ENCODE measurements at regions not wholly inside any gene's neighbourhood (a gene's known extent, or its start where the extent isn't known, plus 50 kb on each side); places are given as distances from the start of the nearest gene placed in this dataset.

DNA sequence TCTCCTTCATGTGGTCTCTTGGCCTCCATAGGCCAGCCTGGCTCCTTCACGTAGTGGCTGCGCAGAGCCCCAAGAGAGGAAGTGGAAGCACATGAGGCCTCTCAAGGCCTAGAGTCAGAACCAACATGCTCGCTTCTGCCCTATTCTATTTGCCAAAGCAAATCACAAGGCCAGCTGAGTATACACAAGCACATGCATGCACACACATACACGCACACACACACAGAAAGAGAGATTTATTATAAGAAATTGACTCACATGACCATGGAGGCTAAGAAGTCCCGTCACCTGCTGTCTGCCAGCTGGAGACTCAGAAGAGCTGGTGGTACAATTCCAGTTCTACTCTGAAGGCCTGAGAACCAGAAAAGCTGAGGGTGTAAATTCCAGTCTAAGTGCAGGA, 64.3 kb upstream of the NRP1 start:
- 93 to 96% methylated on average over 5 of the region's 5 CpGs for WGBS, 2 donors
- H3K36me3 ChIP-seq (ENCODE audit: low read depth, missing control alignments) = no peaks in the 10 kb centered on the region
- no peaks in the 10 kb centered on the region for H3K4me1 ChIP-seq
- intact Hi-C loops (cut with DNase I; ENCODE audit: low total_unique reads) = no loop called here
- H3K9me3 ChIP-seq = no peaks in the 10 kb centered on the region
- H3K4me3 ChIP-seq = no peak overlapping the region
- no peak overlapping the region for H3K27ac ChIP-seq
- TF ChIP-seq CTCF (IDR thresholded peaks at IDR 0.05) (no peak), POLR2A (IDR thresholded peaks at IDR 0.05) (no peak)
- no peak for DNase-seq
- H3K27me3 ChIP-seq = no peaks in the 10 kb centered on the region

DNA sequence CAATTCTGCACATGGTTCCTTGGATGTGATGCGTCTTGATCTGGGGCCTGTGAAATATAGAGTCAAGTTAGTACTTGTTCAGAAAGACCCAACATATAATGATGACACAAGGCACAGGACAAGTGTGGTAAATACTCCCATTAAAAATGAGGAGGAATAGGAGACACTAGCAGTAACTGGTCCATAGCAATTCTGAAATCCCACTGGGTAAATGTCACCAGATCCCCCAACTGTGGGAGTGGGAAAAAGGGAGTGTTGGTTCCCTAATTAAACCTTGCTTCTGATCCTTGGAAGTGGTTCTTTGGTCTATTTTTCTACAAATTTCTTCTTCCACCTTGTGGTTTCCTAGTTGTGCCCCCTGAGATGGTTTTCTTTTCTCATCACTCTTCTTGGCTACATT, 62.5 kb upstream of the NRP1 start:
- intact Hi-C loops (cut with DNase I; ENCODE audit: low total_unique reads) = no loop called here
- no peaks in the 10 kb centered on the region for H3K4me1 ChIP-seq
- H3K9me3 ChIP-seq = no peaks in the 10 kb centered on the region
- DNase-seq = no peak
- TF ChIP-seq POLR2A (IDR thresholded peaks at IDR 0.05) (no peak), CTCF (IDR thresholded peaks at IDR 0.05) (no peak)
- no peak overlapping the region for H3K27ac ChIP-seq
- no peak overlapping the region for H3K4me3 ChIP-seq
- H3K36me3 ChIP-seq (ENCODE audit: low read depth, missing control alignments) = no peaks in the 10 kb centered on the region
- no peaks in the 10 kb centered on the region for H3K27me3 ChIP-seq
- 55 to 56% methylated on average over 1 of the region's 1 CpG for WGBS, 2 donors

GRCh38 chr10:33396279-33396678, 61.8 kb upstream of the NRP1 start:
- TF ChIP-seq CTCF (IDR thresholded peaks at IDR 0.05) (no peak), POLR2A (IDR thresholded peaks at IDR 0.05) (no peak)
- H3K27me3 ChIP-seq = no peaks in the 10 kb centered on the region
- H3K4me3 ChIP-seq = no peak overlapping the region
- H3K4me1 ChIP-seq = no peaks in the 10 kb centered on the region
- intact Hi-C loops (cut with DNase I; ENCODE audit: low total_unique reads) = no loop called here
- no peak overlapping the region for H3K27ac ChIP-seq
- no peak for DNase-seq
- no peaks in the 10 kb centered on the region for H3K9me3 ChIP-seq
- H3K36me3 ChIP-seq (ENCODE audit: low read depth, missing control alignments) = no peaks in the 10 kb centered on the region
- 89 to 92% methylated on average over 3 of the region's 3 CpGs for WGBS, 2 donors

DNA sequence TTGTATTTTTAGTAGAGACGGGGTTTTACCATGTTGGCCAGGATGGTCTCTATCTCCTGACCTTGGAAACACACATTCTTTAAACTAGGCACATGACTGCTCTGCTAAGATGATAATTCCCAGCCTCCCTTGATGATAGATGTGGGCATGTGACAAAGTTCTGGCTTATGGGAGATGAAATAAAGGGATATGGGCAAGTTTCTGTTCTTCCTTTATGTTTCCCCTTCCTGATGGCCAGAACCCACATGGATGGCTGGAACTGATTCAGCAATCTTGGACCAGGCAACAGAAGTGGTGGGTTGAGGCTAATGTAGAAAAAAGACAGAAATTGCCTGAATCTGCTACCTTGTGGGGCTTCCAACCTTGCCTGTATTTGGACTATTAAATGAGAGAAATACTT, 60.7 kb upstream of the NRP1 start:
- no peaks in the 10 kb centered on the region for H3K36me3 ChIP-seq (ENCODE audit: low read depth, missing control alignments)
- no peaks in the 10 kb centered on the region for H3K27me3 ChIP-seq
- TF ChIP-seq CTCF (IDR thresholded peaks at IDR 0.05) (no peak), POLR2A (IDR thresholded peaks at IDR 0.05) (no peak)
- H3K4me1 ChIP-seq = no peaks in the 10 kb centered on the region
- H3K27ac ChIP-seq = no peak overlapping the region
- H3K9me3 ChIP-seq = no peaks in the 10 kb centered on the region
- WGBS, 2 donors = 68 to 80% methylated on average over 1 of the region's 1 CpG
- intact Hi-C loops (cut with DNase I; ENCODE audit: low total_unique reads) = no loop called here
- DNase-seq = no peak
- H3K4me3 ChIP-seq = no peak overlapping the region

DNA sequence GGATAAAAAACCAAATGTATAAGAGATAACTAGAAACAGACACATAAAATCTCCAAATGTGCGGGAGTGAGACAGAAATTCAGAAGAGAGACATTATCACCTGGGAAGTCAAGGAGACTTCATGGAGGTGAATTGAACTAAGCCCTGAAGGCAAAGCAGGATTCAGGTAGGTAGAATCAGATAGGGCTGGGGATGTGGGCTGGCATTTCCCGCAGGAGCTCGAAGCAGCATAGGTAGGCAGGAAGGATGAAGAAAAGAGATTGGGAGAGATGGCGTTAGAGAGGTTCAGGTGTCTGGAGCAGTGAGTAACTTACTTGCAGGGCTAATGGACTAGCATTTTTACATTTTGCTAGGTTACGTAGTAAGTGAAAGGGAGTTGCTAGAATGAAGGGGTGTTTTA, 58.2 kb upstream of the NRP1 start:
- TF ChIP-seq POLR2A (IDR thresholded peaks at IDR 0.05) (no peak), CTCF (IDR thresholded peaks at IDR 0.05) (no peak)
- 88 to 92% methylated on average over 5 of the region's 5 CpGs for WGBS, 2 donors

More for the DNA sequence above, 58.2 kb upstream of the NRP1 start:
- no peaks in the 10 kb centered on the region for H3K36me3 ChIP-seq (ENCODE audit: low read depth, missing control alignments)
- H3K27ac ChIP-seq = no peak overlapping the region
- H3K27me3 ChIP-seq = no peaks in the 10 kb centered on the region
- no peak overlapping the region for H3K4me3 ChIP-seq
- peaks cover 6% of the 10 kb centered on the region for H3K4me1 ChIP-seq
- DNase-seq = no peak
- intact Hi-C loops (cut with DNase I; ENCODE audit: low total_unique reads) = no loop called here
- no peaks in the 10 kb centered on the region for H3K9me3 ChIP-seq
